Loucy (cell line): ENCODE measurements at regions not wholly inside any gene's neighbourhood (a gene's known extent, or its start where the extent isn't known, plus 50 kb on each side); places are given as distances from the start of the nearest gene placed in this dataset.

Experiments used
- H2AFZ ChIP-seq: fragments of 200-600 bp; sonication (generic); 2 replicates; pipeline ENCODE4 v1.6.0; 2016; ENCODE audit warnings: antibody characterized with exemption, mild to moderate bottlenecking, low read length, moderate library complexity
- H3F3A ChIP-seq: fragments of 200-600 bp; 2 replicates; pipeline ENCODE4 v1.6.0; 2016; ENCODE audit warnings: antibody characterized with exemption, low read depth, mild to moderate bottlenecking
- H3K27me3 ChIP-seq: fragments of 200-600 bp; sonication (generic); 2 replicates; pipeline ENCODE4 v1.6.1; 2014; ENCODE audit warnings: low read length, mild to moderate bottlenecking; ENCODE audit not compliant: insufficient read depth, poor library complexity, severe bottlenecking
- H3K36me3 ChIP-seq: fragments of 200-600 bp; sonication (generic); 2 replicates; pipeline ENCODE4 v1.6.1; 2016; ENCODE audit warnings: low read length; ENCODE audit not compliant: insufficient read depth
- H3K4me1 ChIP-seq: fragments of 200-600 bp; sonication (generic); 2 replicates; pipeline ENCODE4 v1.5.1; 2014; ENCODE audit warnings: low read length, mild to moderate bottlenecking; ENCODE audit not compliant: insufficient read depth, poor library complexity, severe bottlenecking
- H3K4me2 ChIP-seq: fragments of 200-600 bp; sonication (generic); 2 replicates; pipeline ENCODE4 v1.6.0; 2014; ENCODE audit warnings: antibody characterized with exemption, low read length, low read depth, mild to moderate bottlenecking; ENCODE audit not compliant: poor library complexity, severe bottlenecking
- H3K4me3 ChIP-seq: fragments of 200-600 bp; sonication (generic); 2 replicates; pipeline ENCODE4 v1.5.1; 2014; ENCODE audit warnings: low read length, mild to moderate bottlenecking, mixed read lengths; ENCODE audit not compliant: poor library complexity, severe bottlenecking
- H3K79me2 ChIP-seq: fragments of 200-600 bp; sonication (generic); 2 replicates; pipeline ENCODE4 v1.6.1; 2014; ENCODE audit warnings: low read length; ENCODE audit not compliant: insufficient read depth
- H3K9ac ChIP-seq: fragments of 200-600 bp; sonication (generic); 2 replicates; pipeline ENCODE4 v1.6.0; 2014; ENCODE audit warnings: mild to moderate bottlenecking, low read depth, low read length, moderate library complexity; ENCODE audit not compliant: poor library complexity, severe bottlenecking
- H3K9me2 ChIP-seq: fragments of 200-600 bp; sonication (generic); replicated peaks from 2 replicates; pipeline ENCODE4 v1.6.1; 2016; ENCODE audit warnings: low read depth, low read length, mixed read lengths
- H3K9me3 ChIP-seq: fragments of 200-600 bp; sonication (generic); 2 replicates; pipeline ENCODE4 v1.6.1; 2014; ENCODE audit warnings: mild to moderate bottlenecking, antibody characterized with exemption, low read length, low read depth; ENCODE audit not compliant: insufficient read depth
- H4K20me1 ChIP-seq: fragments of 200-600 bp; sonication (generic); 2 replicates; pipeline ENCODE4 v1.6.0; 2014; ENCODE audit warnings: antibody characterized with exemption, low read length, mild to moderate bottlenecking; ENCODE audit not compliant: insufficient read depth, poor library complexity, severe bottlenecking
- EZH2phosphoT487 ChIP-seq: fragments of 200-600 bp; IDR thresholded peaks from 2 replicates; pipeline ENCODE4 v1.6.1; 2018; ENCODE audit warnings: antibody characterized with exemption, mild to moderate bottlenecking, moderate library complexity, borderline replicate concordance
- TF ChIP-seq, protein P1 (sequence below): fragments of 200-600 bp; sonication (generic); conservative IDR thresholded peaks from 2 replicates; pipeline ENCODE4 v1.5.1; 2014; ENCODE audit warnings: mild to moderate bottlenecking, antibody characterized with exemption, low read length

DNA sequence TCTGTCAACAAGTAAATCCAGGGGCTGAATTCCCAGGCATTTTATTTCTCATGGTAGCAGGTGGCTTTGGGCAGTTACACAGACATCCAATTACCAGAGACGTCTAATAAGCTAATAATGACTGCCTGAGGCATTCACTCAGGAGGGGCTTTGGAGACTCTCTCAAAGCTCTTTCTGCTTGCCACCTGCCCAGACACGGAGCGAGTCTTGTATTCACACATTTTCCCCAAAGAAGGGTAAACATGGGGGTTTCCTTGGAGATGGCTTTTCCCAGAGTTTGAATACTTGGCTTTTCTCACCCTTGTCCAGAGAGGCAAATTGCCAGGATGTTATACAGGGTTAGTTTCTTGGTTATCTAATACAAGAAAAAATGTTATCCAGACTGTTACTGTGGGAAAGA lies 132.6 kb downstream of the DIPK2A start:
- TF ChIP-seq, protein P1, sequence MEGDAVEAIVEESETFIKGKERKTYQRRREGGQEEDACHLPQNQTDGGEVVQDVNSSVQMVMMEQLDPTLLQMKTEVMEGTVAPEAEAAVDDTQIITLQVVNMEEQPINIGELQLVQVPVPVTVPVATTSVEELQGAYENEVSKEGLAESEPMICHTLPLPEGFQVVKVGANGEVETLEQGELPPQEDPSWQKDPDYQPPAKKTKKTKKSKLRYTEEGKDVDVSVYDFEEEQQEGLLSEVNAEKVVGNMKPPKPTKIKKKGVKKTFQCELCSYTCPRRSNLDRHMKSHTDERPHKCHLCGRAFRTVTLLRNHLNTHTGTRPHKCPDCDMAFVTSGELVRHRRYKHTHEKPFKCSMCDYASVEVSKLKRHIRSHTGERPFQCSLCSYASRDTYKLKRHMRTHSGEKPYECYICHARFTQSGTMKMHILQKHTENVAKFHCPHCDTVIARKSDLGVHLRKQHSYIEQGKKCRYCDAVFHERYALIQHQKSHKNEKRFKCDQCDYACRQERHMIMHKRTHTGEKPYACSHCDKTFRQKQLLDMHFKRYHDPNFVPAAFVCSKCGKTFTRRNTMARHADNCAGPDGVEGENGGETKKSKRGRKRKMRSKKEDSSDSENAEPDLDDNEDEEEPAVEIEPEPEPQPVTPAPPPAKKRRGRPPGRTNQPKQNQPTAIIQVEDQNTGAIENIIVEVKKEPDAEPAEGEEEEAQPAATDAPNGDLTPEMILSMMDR, result no peak
- TF ChIP-seq EZH2phosphoT487, result no peak
- Histone ChIP-seq H3K9me3 (no peaks in the 10 kb centered on the region; the same call in 1 of the 2 replicates), H3K4me1 (no peaks in the 10 kb centered on the region), H2AFZ (no peak overlapping the region), H3K9ac (no peak overlapping the region), H3K4me2 (no peak overlapping the region), H3K79me2 (no peaks in the 10 kb centered on the region), H3F3A (no peaks in the 10 kb centered on the region), H4K20me1 (no peaks in the 10 kb centered on the region), H3K4me3 (no peak overlapping the region), H3K9me2 (no peaks in the 10 kb centered on the region), H3K27me3 (no peaks in the 10 kb centered on the region), H3K36me3 (no peaks in the 10 kb centered on the region)

DNA sequence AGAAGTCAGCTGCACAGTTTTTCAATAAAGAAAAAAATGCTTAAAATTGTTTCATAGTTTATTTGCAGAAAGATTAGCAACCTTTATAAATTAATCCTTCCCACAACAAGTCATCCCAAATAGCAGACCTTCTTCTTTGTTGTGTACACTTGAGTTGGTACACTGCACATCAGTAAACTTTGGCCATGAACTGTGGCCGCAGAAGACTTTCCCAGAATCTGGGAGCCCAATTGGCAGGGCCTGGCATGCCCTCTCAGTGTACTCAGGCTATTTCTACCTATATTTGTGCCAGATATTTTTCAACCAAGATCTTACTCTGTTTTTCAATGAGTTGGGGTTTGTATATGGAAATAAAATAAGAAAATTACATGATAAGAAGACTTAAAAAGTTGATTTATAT lies 133.1 kb downstream of the DIPK2A start:
- no peaks in the 10 kb centered on the region for H3K79me2 ChIP-seq
- no peaks in the 10 kb centered on the region for H3K9me2 ChIP-seq
- H3K36me3 ChIP-seq, result no peaks in the 10 kb centered on the region
- H3K9ac ChIP-seq, result no peak overlapping the region
- H4K20me1 ChIP-seq, result no peaks in the 10 kb centered on the region
- no peak overlapping the region for H2AFZ ChIP-seq
- H3K4me1 ChIP-seq, result no peaks in the 10 kb centered on the region
- H3K4me3 ChIP-seq, result no peak overlapping the region
- TF ChIP-seq EZH2phosphoT487, result no peak
- TF ChIP-seq, protein P1, result no peak
- no peaks in the 10 kb centered on the region for H3F3A ChIP-seq
- no peak overlapping the region for H3K4me2 ChIP-seq
- H3K9me3 ChIP-seq, result no peaks in the 10 kb centered on the region
- H3K27me3 ChIP-seq, result no peaks in the 10 kb centered on the region

DNA sequence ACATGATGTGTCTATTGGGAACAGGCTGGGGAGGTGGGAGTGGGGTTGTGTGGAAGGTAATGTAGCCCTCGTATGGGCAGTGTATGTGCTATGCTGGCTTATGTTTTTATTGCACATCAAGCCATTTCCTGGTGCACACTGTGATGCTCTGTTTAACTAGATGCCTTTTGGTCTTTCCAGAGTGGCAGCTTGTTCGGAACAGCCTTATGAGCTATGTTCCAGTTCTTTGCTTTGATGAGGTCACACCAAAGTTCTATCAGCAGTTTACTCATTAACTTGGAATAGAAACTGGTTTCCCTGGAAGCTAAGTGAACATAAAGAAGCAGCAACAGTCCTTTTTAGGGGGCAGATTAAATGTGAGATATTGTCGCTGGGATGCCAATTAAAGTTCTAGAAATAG lies 133.9 kb downstream of the DIPK2A start:
- Histone ChIP-seq H2AFZ (no peak overlapping the region), H3K4me3 (no peak overlapping the region), H3K4me2 (no peak overlapping the region), H4K20me1 (no peaks in the 10 kb centered on the region), H3K36me3 (no peaks in the 10 kb centered on the region), H3K79me2 (no peaks in the 10 kb centered on the region), H3K9me3 (no peaks in the 10 kb centered on the region), H3K4me1 (no peaks in the 10 kb centered on the region), H3K27me3 (no peaks in the 10 kb centered on the region), H3K9ac (no peak overlapping the region), H3F3A (no peaks in the 10 kb centered on the region), H3K9me2 (no peaks in the 10 kb centered on the region)
- no peak for TF ChIP-seq EZH2phosphoT487
- TF ChIP-seq, protein P1, result no peak
